Body of pancreas (tissue), 4 donors: ENCODE measurements at regions not wholly inside any gene's neighbourhood (a gene's known extent, or its start where the extent isn't known, plus 50 kb on each side); places are given as distances from the start of the nearest gene placed in this dataset.

Source experiments
- ATAC-seq: fragments of 150-250 bp; one replicate; pipeline ENCODE4 v1.9.1; 2016
- DNase-seq, 4 donors: peaks; one replicate each; pipeline ENCODE4 v3.0.0-alpha.2; 2019
- H3K27ac ChIP-seq, 4 donors: fragments of 200-600 bp; sonication (generic); 1 replicate in 3 of 4; 2 replicates in 1 of 4; pipeline versions ENCODE4 v1.5.1 to v1.6.1; 2016 to 2019; ENCODE audit warnings: mild to moderate bottlenecking in 1 of 4, mixed read lengths in 1 of 4, moderate library complexity in 1 of 4
- H3K27me3 ChIP-seq, 2 donors: fragments of 200-600 bp; sonication (generic); one replicate each; pipeline ENCODE4 v1.6.0; 2016; ENCODE audit warnings: mild to moderate bottlenecking in 1 of 2
- H3K36me3 ChIP-seq, 2 donors: fragments of 200-600 bp; sonication (generic); replicated peaks in 1 of 2; 2 replicates each; pipeline ENCODE4 v1.5.1; 2016; ENCODE audit warnings: low read depth in 2 of 2; ENCODE audit not compliant: insufficient read depth in 1 of 2
- H3K4me1 ChIP-seq: fragments of 200-600 bp; sonication (generic); one replicate; pipeline ENCODE4 v1.6.0; 2016
- H3K4me3 ChIP-seq, 2 donors: fragments of 200-600 bp; sonication (generic); 1 replicate in 1 of 2; 2 replicates in 1 of 2; pipeline ENCODE4 v1.5.1; 2016 to 2019
- H3K9me3 ChIP-seq, 3 donors: fragments of 200-600 bp; sonication (generic); 1 replicate in 2 of 3; 2 replicates in 1 of 3; pipeline ENCODE4 v1.5.1; 2016
- POLR2A ChIP-seq, 3 donors: fragments of 450-650 bp; IDR thresholded peaks; one replicate each; pipeline ENCODE4 v1.6.1; 2016; ENCODE audit warnings: antibody characterized with exemption in 3 of 3, mild to moderate bottlenecking in 2 of 3
- WGBS, 2 donors: methylation state at CpG; one replicate each; pipeline ENCODE4 v1.1.5; 2017; 5-methylcytosine and 5-hydroxymethylcytosine counted together
- intact Hi-C: fragments of 100-400 bp; cut with DNase I; formaldehyde crosslinking; loops from one replicate; pipeline ENCODE4 v1.15.1; 2023
- TF ChIP-seq, protein P1 (sequence below), 7 experiments: fragments of 450-650 bp in 4 of 7; fragments of 200-600 bp in 3 of 7; sonication (generic) in 3 of 7; IDR thresholded peaks; one replicate each; pipeline ENCODE4 v1.5.1; 2016 to 2019; ENCODE audit warnings: antibody characterized with exemption in 7 of 7

GRCh38 chr1:79259390-79260336, 253.1 kb upstream of the ADGRL4 start:
- peaks cover 0 to 4% (median 0%) of the 10 kb centered on the region in 3 donors for H3K9me3 ChIP-seq
- 46 to 47% methylated on average over 5 of the region's 5 CpGs for WGBS, 2 donors
- no peak for TF ChIP-seq POLR2A (IDR thresholded peaks at IDR 0.05)
- TF ChIP-seq, protein P1, sequence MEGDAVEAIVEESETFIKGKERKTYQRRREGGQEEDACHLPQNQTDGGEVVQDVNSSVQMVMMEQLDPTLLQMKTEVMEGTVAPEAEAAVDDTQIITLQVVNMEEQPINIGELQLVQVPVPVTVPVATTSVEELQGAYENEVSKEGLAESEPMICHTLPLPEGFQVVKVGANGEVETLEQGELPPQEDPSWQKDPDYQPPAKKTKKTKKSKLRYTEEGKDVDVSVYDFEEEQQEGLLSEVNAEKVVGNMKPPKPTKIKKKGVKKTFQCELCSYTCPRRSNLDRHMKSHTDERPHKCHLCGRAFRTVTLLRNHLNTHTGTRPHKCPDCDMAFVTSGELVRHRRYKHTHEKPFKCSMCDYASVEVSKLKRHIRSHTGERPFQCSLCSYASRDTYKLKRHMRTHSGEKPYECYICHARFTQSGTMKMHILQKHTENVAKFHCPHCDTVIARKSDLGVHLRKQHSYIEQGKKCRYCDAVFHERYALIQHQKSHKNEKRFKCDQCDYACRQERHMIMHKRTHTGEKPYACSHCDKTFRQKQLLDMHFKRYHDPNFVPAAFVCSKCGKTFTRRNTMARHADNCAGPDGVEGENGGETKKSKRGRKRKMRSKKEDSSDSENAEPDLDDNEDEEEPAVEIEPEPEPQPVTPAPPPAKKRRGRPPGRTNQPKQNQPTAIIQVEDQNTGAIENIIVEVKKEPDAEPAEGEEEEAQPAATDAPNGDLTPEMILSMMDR (IDR thresholded peaks at IDR 0.05), result peak in 6 of 7 experiments; percentile 27 to 48 (median 38)
- peak; percentile 63 for ATAC-seq
- H3K36me3 ChIP-seq, result no peaks in the 10 kb centered on the region
- no peak overlapping the region for H3K27ac ChIP-seq
- H3K4me3 ChIP-seq, result no peak overlapping the region
- no peaks in the 10 kb centered on the region for H3K4me1 ChIP-seq
- intact Hi-C loops, result no loop called here
- no peaks in the 10 kb centered on the region for H3K27me3 ChIP-seq
- no peak for DNase-seq

DNA sequence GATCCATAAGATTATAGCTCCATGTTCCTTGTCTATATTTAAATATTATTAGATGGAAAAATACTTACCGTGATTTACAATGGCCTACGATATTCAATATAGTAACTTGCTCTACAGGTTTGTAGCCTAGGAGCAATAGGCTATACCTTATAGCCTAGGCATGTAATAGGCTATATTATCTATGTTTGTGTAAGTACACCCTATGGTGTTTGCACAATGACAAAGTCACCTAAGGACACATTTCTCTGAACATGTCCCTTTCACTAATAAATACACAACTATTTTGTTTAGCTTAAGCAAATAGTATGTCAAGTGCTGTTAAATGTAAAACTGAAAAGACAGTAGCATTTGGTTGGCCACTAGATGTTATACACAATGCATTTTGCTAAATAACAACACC, 248.9 kb upstream of the ADGRL4 start:
- no peak for ATAC-seq
- TF ChIP-seq POLR2A (IDR thresholded peaks at IDR 0.05), result no peak
- no peak for DNase-seq
- intact Hi-C loops, result no loop called here
- Histone ChIP-seq H3K36me3 (no peaks in the 10 kb centered on the region), H3K9me3 (peaks cover 0 to 4% (median 0%) of the 10 kb centered on the region in 3 donors), H3K4me1 (no peaks in the 10 kb centered on the region), H3K4me3 (no peak overlapping the region), H3K27ac (no peak overlapping the region), H3K27me3 (no peaks in the 10 kb centered on the region)
- WGBS, 2 donors, result 24 to 39% methylated on average over 2 of the region's 2 CpGs

GRCh38 chr1:79252598-79252997, 246.1 kb upstream of the ADGRL4 start:
- 71 to 80% methylated on average over 3 of the region's 3 CpGs for WGBS, 2 donors
- Histone ChIP-seq H3K4me1 (no peaks in the 10 kb centered on the region), H3K4me3 (no peak overlapping the region), H3K9me3 (no peaks in the 10 kb centered on the region), H3K36me3 (no peaks in the 10 kb centered on the region), H3K27me3 (no peaks in the 10 kb centered on the region), H3K27ac (no peak overlapping the region)
- no peak for TF ChIP-seq POLR2A (IDR thresholded peaks at IDR 0.05)
- TF ChIP-seq, protein P1 (IDR thresholded peaks at IDR 0.05), result no peak
- intact Hi-C loops, result no loop called here
- ATAC-seq (no peak), DNase-seq (no peak)

DNA sequence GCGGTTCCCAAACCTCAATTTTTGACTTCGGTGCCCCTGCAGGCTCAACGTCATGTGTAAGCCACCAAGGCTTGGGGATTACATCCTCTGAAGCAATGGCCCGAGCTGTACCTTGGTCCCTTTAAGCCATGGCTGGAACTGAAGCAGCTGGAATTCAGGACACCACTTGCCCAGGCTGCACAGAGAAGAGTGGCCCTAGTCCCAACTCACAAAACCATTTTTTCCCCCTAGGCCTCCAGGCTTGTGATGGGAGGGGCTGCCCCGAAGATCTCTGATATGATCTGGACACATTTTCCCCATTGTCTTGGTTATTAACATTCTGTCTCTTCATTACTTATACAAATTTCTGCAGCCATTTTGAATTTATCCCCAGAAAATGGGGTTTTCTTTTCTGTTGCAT, 233.3 kb upstream of the ADGRL4 start:
- H3K4me3 ChIP-seq, result no peak overlapping the region
- ATAC-seq, result no peak
- no peaks in the 10 kb centered on the region for H3K9me3 ChIP-seq
- H3K4me1 ChIP-seq, result no peaks in the 10 kb centered on the region
- intact Hi-C loops, result no loop called here
- no peak overlapping the region for H3K27ac ChIP-seq
- H3K27me3 ChIP-seq, result no peaks in the 10 kb centered on the region
- no peak for DNase-seq
- no peak for TF ChIP-seq POLR2A (IDR thresholded peaks at IDR 0.05)
- TF ChIP-seq, protein P1 (IDR thresholded peaks at IDR 0.05), result no peak
- WGBS, 2 donors, result 61 to 75% methylated on average over 5 of the region's 5 CpGs
- no peaks in the 10 kb centered on the region for H3K36me3 ChIP-seq

DNA sequence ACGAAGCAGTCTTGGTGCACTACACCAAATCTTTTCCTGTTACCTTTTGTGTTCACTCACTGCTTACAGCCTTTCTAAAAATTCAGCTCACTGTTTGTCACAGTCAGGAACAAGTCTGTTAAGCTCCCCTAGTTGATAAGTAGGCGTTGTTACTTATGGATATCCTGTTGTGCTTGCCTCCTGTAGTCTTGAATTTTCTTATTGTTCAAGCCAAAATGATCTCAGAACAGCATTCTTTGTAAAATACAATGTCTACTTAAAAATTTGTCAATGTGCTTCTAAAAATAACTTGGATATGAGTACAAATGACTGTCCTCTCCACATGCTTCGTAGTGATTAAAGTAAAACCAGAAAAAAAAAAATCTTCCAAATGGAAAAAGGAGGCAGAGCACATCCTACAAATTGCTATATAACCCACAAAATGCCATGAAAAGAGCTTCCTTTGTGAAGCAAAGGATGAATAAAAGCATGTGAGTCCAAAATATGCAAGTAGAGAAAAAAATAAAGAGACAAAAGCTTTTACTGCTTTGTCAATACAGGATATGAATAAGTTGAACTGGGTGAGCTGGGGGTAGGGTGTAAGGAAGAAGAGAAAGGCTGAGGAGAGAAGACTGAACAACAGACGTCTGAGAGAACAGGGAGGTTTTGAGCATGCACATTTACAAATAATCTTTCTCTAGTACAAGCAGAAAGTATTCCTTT, 228.9 kb upstream of the ADGRL4 start:
- intact Hi-C loops, result no loop called here
- ATAC-seq (no peak), DNase-seq (no peak)
- TF ChIP-seq, protein P1 (IDR thresholded peaks at IDR 0.05), result no peak
- TF ChIP-seq POLR2A (IDR thresholded peaks at IDR 0.05), result no peak
- no peaks in the 10 kb centered on the region for H3K4me1 ChIP-seq
- WGBS, 2 donors, result 12 to 14% methylated on average over 4 of the region's 4 CpGs
- no peaks in the 10 kb centered on the region for H3K36me3 ChIP-seq
- H3K27ac ChIP-seq, result no peak overlapping the region
- H3K9me3 ChIP-seq, result no peaks in the 10 kb centered on the region
- no peak overlapping the region for H3K4me3 ChIP-seq
- H3K27me3 ChIP-seq, result no peaks in the 10 kb centered on the region
